B cell (primary cell): ENCODE measurements at regions not wholly inside any gene's neighbourhood (a gene's known extent, or its start where the extent isn't known, plus 50 kb on each side); places are given as distances from the start of the nearest gene placed in this dataset.

Experiments used
- ATAC-seq: fragments of 200-7000 bp; cut with Tn5 transposase; one replicate; pipeline ENCODE4 v1.10.0; 2021; ENCODE audit warnings: low read depth, mild to moderate bottlenecking, moderate number of reproducible peaks, moderate library complexity
- CTCF ChIA-PET: fragments of 350-600 bp; sonication (Branson Sonifier 250); formaldehyde crosslinking; loops from one replicate; lab custom pipeline; 2021; ENCODE audit warnings: antibody characterized with exemption, inconsistent platforms; lab: Charles Lee
- POLR2A ChIA-PET: fragments of 350-600 bp; sonication (Branson Sonifier 250); formaldehyde crosslinking; loops from one replicate; lab custom pipeline; 2021; ENCODE audit warnings: antibody characterized with exemption; lab: Charles Lee
- DNase-seq: peaks from one replicate; pipeline ENCODE4 v3.0.0; 2013
- H2AFZ ChIP-seq: 2 replicates; pipeline ENCODE4 v1.6.1; 2012; ENCODE audit warnings: mild to moderate bottlenecking, low read depth, low read length; ENCODE audit not compliant: insufficient read depth, poor library complexity, severe bottlenecking
- H3K27ac ChIP-seq, 2 donors: 1 replicate in 1 of 2; 2 replicates in 1 of 2; pipeline ENCODE4 v1.5.1; 2012 to 2013; ENCODE audit warnings: low read length in 2 of 2, mild to moderate bottlenecking in 2 of 2, moderate library complexity in 1 of 2
- H3K27me3 ChIP-seq, 4 experiments: fragments of 200-600 bp in 1 of 4; sonication (generic) in 1 of 4; replicated peaks in 1 of 4; 1 replicate in 2 of 4; 2 replicates in 2 of 4; pipeline versions ENCODE4 v1.6.1 to v1.7.0; 2013 to 2016; ENCODE audit warnings: low read length in 3 of 4, mild to moderate bottlenecking in 2 of 4, mixed read lengths in 1 of 4, moderate library complexity in 1 of 4; ENCODE audit not compliant: insufficient read depth in 4 of 4, control insufficient read depth in 3 of 4; ENCODE audit errors: control extremely low read depth in 1 of 4
- H3K36me3 ChIP-seq, 2 experiments: replicated peaks in 1 of 2; 1 replicate in 1 of 2; 2 replicates in 1 of 2; pipeline versions ENCODE4 v1.6.1 to v1.7.1; 2013; ENCODE audit warnings: low read length in 1 of 2; ENCODE audit not compliant: insufficient read depth in 2 of 2, control insufficient read depth in 1 of 2; ENCODE audit errors: control extremely low read depth in 1 of 2, extremely low read depth in 1 of 2
- H3K4me1 ChIP-seq, 2 donors: fragments of 200-600 bp in 1 of 2; sonication (generic) in 1 of 2; 1 replicate in 1 of 2; 2 replicates in 1 of 2; pipeline versions ENCODE4 v1.5.1 to v1.6.1; 2013 to 2017; ENCODE audit warnings: low read length in 2 of 2; ENCODE audit not compliant: control insufficient read depth in 2 of 2, insufficient read depth in 2 of 2
- H3K4me2 ChIP-seq: replicated peaks from 2 replicates; pipeline ENCODE3; 2012; ENCODE audit warnings: mild to moderate bottlenecking, low read depth, low read length; ENCODE audit not compliant: poor library complexity, severe bottlenecking
- H3K4me3 ChIP-seq, 5 experiments: fragments of 200-600 bp in 1 of 5; sonication (generic) in 1 of 5; 1 replicate in 3 of 5; 2 replicates in 2 of 5; pipeline versions ENCODE4 v1.5.1 to v1.7.0; 2011 to 2016; ENCODE audit warnings: low read length in 4 of 5, mild to moderate bottlenecking in 4 of 5, low read depth in 2 of 5, control low read depth in 1 of 5, moderate library complexity in 1 of 5; ENCODE audit not compliant: insufficient read depth in 1 of 5; ENCODE audit errors: control extremely low read depth in 1 of 5, extremely low read depth in 1 of 5
- H3K79me2 ChIP-seq: fragments of 200-600 bp; sonication (generic); one replicate; pipeline ENCODE4 v1.6.0; 2016; ENCODE audit warnings: low read length; ENCODE audit not compliant: control insufficient read depth, insufficient read depth
- H3K9ac ChIP-seq: fragments of 200-600 bp; sonication (generic); 2 replicates; pipeline ENCODE4 v1.6.1; 2017; ENCODE audit warnings: mild to moderate bottlenecking, low read length, moderate library complexity
- H3K9me3 ChIP-seq, 3 donors: one replicate each; pipeline versions ENCODE4 v1.6.1 to v1.7.1; 2013; ENCODE audit warnings: low read length in 2 of 3; ENCODE audit not compliant: control insufficient read depth in 2 of 3, insufficient read depth in 1 of 3; ENCODE audit errors: control extremely low read depth in 1 of 3
- H4K20me1 ChIP-seq: 2 replicates; pipeline ENCODE4 v1.6.0; 2012; ENCODE audit warnings: mild to moderate bottlenecking, low read length; ENCODE audit not compliant: insufficient read depth, control insufficient read depth, poor library complexity, severe bottlenecking
- H3K27ac Mint-ChIP-seq: one replicate; pipeline ENCODE4 v1.8.0; 2021; ENCODE audit warnings: mixed read lengths
- H3K27me3 Mint-ChIP-seq: one replicate; pipeline ENCODE4 v1.8.0; 2021; ENCODE audit warnings: mixed read lengths
- H3K4me1 Mint-ChIP-seq: one replicate; pipeline ENCODE4 v1.8.0; 2021; ENCODE audit warnings: mixed read lengths
- H3K4me3 Mint-ChIP-seq: one replicate; pipeline ENCODE4 v1.8.0; 2021; ENCODE audit warnings: mixed read lengths
- H3K9me3 Mint-ChIP-seq: one replicate; pipeline ENCODE4 v1.8.0; 2022; ENCODE audit warnings: mixed read lengths; ENCODE audit not compliant: insufficient read depth
- CTCF ChIP-seq: fragments of 200-600 bp; IDR thresholded peaks from one replicate; pipeline ENCODE4 v1.8.0; 2022; ENCODE audit warnings: antibody characterized with exemption, mild to moderate bottlenecking
- EZH2 ChIP-seq: IDR thresholded peaks from 2 replicates; pipeline ENCODE4 v1.6.1; 2012; ENCODE audit warnings: borderline replicate concordance, low read depth, mild to moderate bottlenecking, moderate library complexity, low read length; ENCODE audit not compliant: insufficient read depth, poor library complexity, severe bottlenecking
- WGBS: methylation state at CpG from one replicate; pipeline ENCODE4 v1.1.5; 2013; ENCODE audit warnings: missing lambda C conversion rate; ENCODE audit not compliant: insufficient coverage; 5-methylcytosine and 5-hydroxymethylcytosine counted together
- intact Hi-C: fragments of 100-400 bp; cut with micrococcal nuclease; formaldehyde crosslinking; loops from one replicate; pipeline ENCODE4 v1.10.0; 2022

- TF ChIP-seq CTCF (no peak), EZH2 (no peak)
- DNase-seq (no peak), ATAC-seq (no peak)
- H3K27me3 Mint-ChIP-seq, result peaks cover 28% of the 10 kb centered on the region
- ChIA-PET POLR2A (no interaction called here), CTCF (interaction anchor here (0.9 kb wide), 1 partner anchor 82 kb away, joined by 3 read pairs; no protein-coding TSS in a partner anchor)
- Histone ChIP-seq H3K4me3 (no peak overlapping the region), H2AFZ (no peak overlapping the region), H3K27ac (no peak overlapping the region), H4K20me1 (no peaks in the 10 kb centered on the region), H3K9me3 (peaks cover 0 to 12% (median 0%) of the 10 kb centered on the region in 3 donors), H3K9ac (no peak overlapping the region), H3K4me2 (no peak overlapping the region), H3K36me3 (no peaks in the 10 kb centered on the region), H3K79me2 (no peaks in the 10 kb centered on the region), H3K27me3 (peaks cover 0 to 16% (median 6%) of the 10 kb centered on the region in 4 experiments), H3K4me1 (no peaks in the 10 kb centered on the region)
- H3K27ac Mint-ChIP-seq, result no peak overlapping the region
- no peaks in the 10 kb centered on the region for H3K4me1 Mint-ChIP-seq
- peaks cover 10% of the 10 kb centered on the region for H3K9me3 Mint-ChIP-seq
- H3K4me3 Mint-ChIP-seq, result no peak overlapping the region
- intact Hi-C loops, result no loop called here
- WGBS, result no CpG with 5 or more reads among the region's 3 CpGs
Observed at GRCh38 chr6:167672738-167673137, 154.0 kb upstream of the AFDN start.

- peaks cover 38% of the 10 kb centered on the region for H3K27me3 Mint-ChIP-seq
- CTCF ChIA-PET, result no interaction called here
- Histone ChIP-seq H4K20me1 (no peaks in the 10 kb centered on the region), H3K79me2 (no peaks in the 10 kb centered on the region), H3K36me3 (no peaks in the 10 kb centered on the region), H3K4me1 (no peaks in the 10 kb centered on the region), H2AFZ (no peak overlapping the region), H3K27ac (no peak overlapping the region), H3K4me3 (no peak overlapping the region), H3K27me3 (peaks cover 0 to 24% (median 11%) of the 10 kb centered on the region in 4 experiments), H3K9me3 (peaks cover 0 to 16% (median 0%) of the 10 kb centered on the region in 3 donors), H3K4me2 (no peak overlapping the region), H3K9ac (no peak overlapping the region)
- intact Hi-C loops, result no loop called here
- POLR2A ChIA-PET, result no interaction called here
- no peak overlapping the region for H3K27ac Mint-ChIP-seq
- no peak for ATAC-seq
- TF ChIP-seq EZH2 (no peak), CTCF (no peak)
- peaks cover 10% of the 10 kb centered on the region for H3K9me3 Mint-ChIP-seq
- DNase-seq, result no peak
- no peaks in the 10 kb centered on the region for H3K4me1 Mint-ChIP-seq
- H3K4me3 Mint-ChIP-seq, result no peak overlapping the region
- WGBS, result no CpG with 5 or more reads among the region's 5 CpGs
Observed at GRCh38 chr6:167673946-167674345, 152.8 kb upstream of the AFDN start.
